GM18517 (cell line): ENCODE measurements at regions not wholly inside any gene's neighbourhood (a gene's known extent, or its start where the extent isn't known, plus 50 kb on each side); places are given as distances from the start of the nearest gene placed in this dataset.
"Not testable (repeated sequence)": the region's sequence is repeated elsewhere in the genome, so short reads cannot be mapped to it uniquely, and the experiment has no call there.

Source experiments
- ATAC-seq: cut with Tn5 transposase; IDR thresholded peaks from one replicate; pipeline ENCODE4 v1.9.1; 2021; ENCODE audit warnings: mild to moderate bottlenecking, moderate library complexity; ENCODE audit not compliant: unreplicated experiment

DNA sequence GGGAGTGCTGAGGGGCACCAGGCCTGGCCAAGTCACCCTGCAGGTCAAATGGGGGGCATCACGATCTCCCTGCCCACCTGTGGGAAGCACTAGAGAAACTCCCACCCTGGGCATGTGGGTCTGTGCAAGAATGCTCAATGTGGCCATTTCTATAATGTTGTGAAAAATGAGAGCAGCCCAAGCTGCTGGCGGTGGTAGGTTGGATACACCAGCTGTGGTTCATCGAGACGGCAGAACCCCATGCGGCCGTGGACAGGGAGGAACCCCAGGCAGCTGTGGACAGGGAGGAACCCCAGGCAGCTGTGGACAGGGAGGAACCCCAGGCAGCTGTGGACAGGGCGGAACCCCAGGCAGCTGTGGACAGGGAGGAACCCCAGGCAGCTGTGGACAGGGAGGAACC is 129.1 kb downstream of the BRD1 start:
- not testable (repeated sequence) for ATAC-seq

DNA sequence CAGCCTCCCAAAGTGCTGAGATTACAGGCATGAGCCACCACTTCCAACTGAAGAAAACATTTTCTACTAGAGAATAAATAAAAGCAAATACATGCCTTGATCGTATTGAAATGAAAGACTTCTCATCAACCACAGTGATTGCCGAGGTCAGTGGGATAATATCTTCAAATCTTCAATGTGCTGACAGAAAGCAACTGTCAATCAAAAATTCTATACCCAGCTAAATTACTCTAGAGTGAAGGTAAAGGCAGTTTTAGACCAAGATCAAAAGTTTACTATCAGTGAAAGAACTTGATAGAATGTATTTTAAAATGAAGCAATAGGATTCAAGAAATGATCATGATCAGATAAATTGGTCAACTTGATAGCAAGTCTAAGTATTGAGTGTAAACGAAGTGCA is 130.6 kb downstream of the BRD1 start:
- no peak for ATAC-seq

DNA sequence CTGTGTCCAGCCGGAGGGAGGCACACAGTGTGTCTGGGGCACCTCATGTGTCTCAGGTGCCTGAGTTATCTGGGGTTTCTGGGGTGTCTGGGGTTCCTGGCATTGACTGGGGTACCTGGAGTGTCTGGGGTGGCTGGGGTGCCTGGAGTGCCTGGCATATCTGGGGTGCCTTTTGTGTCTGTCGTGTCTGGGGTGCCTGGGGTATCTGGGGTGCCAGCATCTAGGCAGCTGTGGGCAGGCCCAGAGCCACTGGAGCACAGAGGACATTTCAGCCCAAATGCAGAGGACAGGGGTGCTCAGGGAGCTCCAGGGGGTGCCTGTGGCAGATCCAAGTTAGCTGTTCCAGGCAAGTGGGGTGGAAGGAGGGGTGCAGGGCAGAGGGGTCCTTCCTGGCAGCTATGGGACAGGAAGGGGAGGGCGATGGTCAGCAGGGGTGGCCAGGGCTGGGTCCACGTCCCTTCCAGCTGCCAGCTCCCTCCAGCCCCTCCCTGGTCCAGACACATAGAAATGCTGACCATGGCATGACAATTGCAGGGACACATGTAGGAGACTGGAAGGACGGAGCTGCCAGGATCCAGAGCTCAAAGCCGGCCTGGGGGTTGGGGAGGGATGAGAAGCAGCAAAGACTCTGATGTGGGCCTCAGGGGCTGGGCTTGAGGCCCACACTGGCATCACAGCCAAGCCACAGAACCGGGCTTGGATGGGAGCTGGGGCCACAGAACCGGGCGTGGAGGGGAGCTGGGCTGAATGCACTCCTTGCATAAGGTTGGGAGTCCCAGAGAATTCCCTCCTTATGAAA is 133.0 kb downstream of the BRD1 start:
- ATAC-seq = no peak

DNA sequence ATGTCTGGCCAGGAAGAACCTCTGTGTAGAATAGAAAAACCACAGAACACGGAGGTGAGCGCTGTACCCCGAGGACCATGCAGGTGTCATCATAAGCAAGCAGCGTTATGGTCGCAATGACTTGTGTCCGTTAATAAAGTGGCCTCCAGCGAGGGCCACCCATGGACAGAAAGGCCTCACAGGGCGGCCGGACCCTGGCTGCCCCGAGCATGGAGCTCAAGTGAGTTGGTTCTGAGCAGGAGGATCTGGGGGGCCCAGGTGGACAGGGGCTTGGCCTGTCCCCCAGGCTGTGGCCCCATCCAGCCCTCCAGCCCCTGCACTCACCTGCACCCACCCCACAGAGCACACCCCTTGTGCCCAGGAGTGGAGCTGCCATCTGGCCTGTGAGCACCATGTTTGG is 133.8 kb downstream of the BRD1 start:
- no peak for ATAC-seq

DNA sequence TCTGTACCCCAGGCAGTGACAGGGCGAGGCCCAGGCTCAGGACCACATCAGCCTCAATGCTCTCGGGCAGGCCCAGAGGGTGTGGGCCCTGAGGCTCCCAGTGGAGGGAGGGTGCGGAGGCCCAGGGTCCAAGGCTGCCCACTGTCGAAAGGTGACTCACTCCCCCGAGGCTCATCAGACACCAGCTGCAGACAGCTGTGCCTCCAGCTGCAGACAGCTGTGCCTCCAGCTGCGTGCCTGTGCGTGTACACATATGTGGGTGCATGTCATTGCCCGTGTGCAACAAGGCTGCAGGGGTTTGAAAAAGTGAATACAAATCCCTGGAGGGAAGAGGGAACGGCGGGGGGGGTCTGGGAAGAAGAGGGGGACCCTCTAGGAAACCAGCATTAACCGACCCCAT is 134.3 kb downstream of the BRD1 start:
- ATAC-seq = no peak

DNA sequence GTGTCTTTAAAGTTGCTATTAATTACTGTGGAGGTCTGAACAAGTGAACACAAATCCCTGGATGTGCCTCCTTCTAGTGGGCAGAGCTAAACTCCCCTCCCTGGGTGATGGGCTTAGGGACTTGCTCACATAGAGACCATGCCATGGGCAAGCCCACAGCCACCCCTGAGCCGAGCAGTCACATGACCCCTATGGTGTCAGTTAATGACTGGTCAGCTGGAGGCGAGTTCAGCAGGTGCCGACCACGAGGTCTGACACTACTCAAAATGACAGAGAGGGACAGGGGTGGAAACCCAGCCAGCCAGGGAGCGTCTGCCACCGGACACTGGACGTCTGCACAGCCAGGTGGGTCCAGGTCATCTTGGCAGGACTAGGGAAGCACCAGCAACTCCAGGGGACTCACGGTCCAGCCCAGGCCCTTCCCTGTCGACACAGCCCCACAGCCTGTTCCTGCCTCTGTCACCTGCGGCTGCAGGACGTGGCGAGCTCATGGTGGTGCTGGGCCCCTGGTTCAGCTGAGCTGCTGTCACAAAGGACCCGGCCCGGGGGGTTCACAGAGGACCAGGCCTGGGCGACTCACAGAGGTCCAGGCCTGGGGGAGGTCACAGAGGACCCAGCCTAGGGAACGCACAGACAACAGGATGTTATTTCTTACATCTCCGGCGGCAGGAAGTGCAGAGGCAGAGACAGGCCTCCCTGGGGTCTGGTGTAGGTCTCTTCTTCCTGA is 135.0 kb downstream of the BRD1 start:
- no peak for ATAC-seq

DNA sequence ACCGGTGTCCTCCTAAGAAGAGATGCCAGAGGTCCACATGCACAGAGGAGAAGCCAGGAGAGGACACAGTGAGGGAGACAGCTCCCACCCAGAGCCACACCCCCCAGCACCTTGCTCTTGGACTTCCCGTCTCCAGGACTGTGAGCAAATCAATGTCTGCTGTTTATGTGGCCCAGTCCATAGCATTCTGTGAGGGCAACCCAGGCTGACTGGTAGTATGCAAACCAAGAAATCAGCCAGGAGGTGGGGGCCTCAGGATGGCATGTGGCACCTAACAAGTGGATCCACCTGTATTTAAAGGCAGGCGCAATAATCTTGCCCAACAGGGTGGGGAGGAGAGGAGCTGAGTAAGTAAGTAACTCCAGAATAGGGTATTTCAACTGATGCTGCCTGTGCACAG is 136.4 kb downstream of the BRD1 start:
- ATAC-seq = no peak

DNA sequence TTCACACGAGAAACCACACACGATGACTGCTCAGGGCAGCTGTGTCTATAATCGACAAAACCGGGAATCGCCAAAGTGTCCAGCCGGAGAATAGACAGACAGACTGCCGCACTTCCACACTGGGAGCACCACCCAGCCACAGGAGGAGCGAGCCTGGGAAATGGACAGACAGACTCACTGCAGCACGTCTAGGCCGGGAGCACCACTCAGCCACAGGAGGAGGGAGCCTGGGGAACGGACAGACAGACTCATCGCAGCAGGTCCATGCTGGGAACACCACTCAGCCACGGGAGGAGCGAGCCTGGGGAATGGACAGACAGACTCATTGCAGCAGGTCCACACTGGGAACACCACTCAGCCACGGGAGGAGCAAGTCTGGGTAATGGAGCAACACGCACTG is 137.2 kb downstream of the BRD1 start:
- no peak for ATAC-seq

DNA sequence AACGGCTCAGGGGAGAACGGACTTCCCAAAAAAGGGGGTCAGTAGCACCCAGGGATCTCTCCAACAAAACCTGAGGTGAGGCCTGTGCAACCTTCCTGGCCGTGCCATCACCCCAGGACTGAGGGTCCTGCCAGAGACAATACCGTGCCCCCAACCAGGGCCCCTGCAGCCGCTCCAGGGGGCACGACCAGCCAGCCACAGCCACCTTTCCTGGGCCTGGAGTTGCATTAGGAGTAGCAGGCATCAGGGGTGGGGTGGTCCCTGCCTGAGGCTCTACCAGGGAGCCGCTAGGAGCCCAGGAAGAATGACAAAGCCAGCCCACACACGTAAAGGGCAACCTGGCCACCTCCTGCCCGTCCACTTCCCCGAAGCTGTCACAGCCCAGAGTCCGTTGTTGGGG is 137.8 kb downstream of the BRD1 start:
- no peak for ATAC-seq

DNA sequence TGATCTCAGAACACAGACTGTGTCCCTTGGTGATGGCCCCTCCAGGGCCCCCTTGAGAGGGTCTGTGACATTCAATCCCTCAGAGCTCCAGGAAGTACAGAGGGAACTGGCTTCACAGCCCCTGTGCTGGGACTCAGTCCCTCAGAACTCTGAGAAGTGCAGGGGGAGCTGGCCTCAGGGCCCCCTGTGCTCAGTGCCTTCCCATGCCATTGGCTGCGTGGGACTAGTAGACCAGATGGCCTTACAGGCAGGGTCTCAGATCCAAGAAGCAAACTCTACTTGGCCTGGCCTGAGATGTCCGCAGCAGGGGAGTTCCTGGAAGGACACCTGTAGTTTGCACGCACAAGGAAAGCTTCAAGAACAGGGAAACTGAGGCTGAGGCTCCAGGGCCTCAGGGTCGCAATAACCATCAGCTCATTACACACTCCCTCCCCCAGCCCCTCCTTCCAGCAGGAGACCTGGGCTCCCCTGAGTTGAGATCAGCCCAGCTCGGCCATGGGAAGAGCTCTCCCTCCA is 138.4 kb downstream of the BRD1 start:
- no peak for ATAC-seq

DNA sequence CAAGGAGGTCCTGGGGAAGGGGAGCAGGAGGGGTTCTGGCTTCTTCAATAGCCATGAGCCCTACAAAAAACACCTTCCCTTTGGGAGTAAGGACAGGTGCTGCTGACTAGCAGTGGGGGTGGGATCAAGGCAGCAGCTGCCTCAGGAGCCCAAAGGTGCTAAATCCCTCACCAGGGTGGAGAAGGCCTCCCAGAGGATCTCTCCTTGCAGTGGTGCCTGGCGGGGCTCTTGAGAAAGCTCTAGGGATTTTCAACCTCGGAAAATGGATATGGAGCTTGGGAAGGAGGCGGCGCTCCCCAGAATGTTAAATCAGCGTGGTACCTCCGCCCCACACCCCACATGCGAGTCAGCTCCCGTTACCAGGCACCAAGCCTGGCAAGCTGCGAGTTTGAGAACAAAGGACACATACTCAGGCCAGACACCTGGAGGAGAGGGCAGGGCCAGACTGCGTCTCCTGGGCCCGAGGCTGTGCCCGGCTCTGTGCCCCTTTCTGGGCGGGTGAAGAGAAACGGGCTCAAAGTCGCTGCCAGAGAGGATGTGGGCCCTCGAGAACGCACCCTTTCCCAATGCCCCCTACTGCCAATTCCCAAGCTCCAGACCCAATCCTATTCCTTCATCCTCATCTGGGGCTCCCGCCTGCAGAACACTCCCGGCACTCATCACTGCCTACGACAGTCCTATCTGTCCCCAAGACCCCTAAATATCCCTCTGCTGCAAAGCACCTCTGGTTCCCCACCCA is 139.0 kb downstream of the BRD1 start:
- ATAC-seq = no peak

DNA sequence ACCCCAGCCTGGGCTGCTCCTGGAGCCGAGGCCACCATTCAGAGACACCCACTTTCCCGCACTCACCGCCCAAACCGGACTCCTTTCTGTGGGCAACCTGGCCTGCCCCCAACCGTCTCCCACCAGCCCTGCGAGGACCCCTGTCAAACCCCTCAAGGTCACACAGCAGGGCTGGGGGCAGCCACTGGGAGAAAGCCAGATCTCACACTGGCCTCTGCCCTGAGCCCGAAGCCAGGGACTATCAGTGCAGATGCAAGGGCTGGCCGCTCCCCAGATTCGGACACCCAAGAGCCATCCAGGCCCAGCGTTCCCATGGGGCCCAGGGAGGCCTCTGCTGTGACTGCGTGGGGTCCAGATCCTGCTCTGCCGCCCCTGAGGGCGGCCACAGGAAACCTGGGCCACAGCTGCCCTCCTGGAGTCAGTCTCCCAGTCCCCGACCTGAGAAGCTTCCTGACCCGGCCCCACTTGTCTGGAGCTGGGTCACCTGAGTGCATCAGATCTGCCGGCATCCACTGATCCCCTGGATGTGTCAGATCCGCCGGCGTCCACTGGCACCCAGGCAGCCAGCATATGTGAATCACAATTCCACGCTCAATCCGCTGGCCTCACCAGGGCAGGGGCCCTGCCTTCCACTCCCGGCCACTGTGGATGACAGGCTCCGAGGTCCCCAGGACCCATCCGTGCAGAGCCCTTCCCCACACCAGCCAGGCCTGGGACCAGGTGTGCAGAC is 139.7 kb downstream of the BRD1 start:
- no peak for ATAC-seq

DNA sequence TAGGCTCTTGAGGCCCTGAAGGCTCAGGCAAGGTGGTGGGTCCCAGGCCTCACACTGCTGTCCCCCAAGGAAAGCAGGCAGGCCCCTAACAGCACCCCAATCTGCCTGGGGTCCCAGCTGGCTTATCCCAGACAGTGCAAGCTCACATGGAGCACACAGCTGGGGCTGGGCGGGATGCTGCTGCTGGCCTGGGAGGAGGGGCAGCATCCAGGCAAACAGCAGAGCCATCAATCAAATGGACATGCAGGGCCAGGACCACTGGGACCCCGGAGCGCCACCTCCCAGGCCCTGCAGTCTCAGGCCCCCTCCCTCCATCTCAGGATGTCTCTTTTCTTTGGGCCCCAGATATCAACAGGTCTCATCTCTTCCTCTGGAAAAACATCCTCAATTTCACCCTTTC is 140.3 kb downstream of the BRD1 start:
- ATAC-seq = no peak

DNA sequence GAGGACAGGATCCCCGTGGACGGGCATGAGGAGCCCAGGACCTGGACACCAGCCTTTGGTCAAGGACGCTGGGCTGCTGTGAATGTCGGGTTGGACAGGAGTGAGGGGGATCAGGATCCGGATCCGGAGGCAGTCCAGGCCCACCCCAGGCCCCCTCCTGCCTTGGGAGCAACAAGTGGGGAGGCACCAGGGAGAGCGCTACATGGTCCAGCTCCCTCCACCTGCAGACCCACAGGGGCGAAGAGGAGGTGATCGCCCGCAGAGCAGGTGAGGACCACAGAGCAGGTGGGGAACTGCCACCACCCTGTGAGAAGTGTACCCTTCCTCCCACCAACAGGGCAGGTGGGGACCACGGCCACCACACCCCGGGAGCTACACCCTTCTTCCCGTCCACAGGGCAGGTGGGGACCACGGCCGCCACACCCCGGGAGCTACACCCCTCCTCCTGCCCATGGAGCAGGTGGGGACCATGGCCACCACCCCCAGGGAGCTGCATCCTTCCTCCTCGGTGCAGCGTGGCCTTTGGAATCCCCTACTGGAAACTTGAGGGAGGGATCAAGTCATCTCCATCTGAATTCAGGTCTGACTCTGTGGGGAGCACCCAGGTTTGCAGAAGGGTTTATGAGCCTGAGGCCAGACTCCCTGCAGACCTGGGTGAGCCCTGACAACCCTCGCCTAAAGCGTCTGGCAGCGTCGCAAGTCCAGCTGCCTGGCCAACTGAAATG is 141.0 kb downstream of the BRD1 start:
- no peak for ATAC-seq

DNA sequence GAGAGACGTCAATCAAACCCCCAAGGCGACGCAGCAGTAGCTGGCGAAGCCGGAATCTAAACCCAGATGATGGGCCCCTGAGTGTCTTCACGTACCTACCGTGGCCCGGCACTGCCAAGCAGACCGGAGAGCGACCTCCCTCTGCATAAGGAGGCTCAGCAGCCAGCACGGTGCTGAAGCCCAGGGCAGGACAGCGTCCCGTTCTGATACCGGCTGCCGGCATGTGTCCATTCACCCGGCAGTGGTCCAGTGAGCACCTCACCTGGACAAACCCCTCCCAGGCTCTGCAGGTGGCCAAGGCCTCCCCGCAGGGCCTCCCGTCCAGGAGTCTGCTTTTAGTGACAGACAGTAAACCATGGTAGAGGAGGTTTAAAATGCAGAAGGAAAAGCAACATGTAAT is 142.0 kb downstream of the BRD1 start:
- no peak for ATAC-seq

DNA sequence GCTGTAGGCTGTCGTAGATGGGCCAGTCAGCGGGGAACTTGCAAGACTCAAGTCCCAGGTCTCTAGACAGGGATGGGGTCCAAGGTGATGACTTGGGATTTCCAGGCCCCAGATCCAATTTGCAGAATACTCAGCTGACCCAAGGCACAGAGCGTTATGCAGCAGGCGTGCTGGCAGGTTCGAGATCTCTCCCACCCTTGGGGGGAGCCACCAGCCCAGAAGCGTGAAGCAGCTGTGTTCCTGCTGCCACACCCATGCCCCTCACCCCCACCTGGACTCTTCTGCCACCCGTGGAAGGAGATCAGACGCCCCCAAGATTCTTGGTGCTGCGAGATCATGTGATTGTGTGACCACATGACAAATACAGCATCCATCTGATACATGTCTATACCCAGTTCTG is 142.6 kb downstream of the BRD1 start:
- no peak for ATAC-seq

DNA sequence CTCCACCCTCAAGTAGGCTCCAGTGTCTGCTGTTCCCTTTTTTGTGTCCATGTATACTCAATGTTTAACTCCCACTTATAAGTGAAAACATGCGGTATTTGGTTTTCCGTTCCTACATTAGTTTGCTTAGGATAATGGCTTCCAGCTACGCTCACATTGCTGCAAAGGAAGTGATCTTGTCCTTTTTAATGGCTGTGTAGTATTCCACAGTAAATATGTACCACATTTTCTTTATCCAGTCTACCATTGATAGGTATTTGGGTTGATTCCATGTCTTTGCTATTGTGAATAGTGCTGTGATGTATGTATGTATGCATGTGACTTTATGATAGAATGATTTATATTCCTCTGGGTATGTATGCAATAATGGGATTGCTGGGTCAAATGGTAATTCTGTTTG is 144.6 kb downstream of the BRD1 start:
- ATAC-seq = no peak

DNA sequence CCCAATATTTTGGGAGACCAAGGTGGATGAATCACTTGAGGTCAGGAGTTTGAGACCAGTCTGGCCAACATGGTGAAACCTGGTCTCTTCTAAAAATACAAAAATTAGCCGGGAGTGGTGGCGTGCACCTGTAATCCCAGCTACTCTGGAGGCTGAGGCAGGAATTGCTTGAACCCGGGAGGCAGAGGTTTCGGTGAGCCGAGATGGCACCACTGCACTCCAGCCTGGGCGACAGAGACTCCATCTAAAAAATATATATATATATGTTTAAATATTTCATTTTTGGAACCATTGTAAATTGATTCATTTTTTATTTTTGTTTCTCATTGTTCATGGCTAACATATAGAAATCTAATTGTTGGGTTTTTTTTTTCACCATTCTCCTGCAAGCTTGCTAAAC is 146.9 kb downstream of the BRD1 start:
- ATAC-seq = not testable (repeated sequence)

DNA sequence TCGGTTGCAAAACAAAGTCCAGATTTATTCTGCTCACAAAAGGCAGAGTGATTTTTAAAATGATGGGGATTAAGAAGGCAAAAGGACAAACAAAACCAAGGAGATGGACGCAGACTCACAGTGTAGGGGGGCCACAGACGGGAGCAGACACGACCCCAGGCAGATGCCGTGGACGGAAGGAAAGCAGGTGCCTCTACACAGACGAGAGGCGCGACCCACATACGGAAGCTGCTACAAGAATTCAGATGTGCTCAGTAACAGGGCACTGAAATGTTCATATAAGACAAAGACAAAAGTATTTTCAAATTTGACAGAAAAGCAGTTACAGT is 148.9 kb downstream of the BRD1 start:
- ATAC-seq = no peak

DNA sequence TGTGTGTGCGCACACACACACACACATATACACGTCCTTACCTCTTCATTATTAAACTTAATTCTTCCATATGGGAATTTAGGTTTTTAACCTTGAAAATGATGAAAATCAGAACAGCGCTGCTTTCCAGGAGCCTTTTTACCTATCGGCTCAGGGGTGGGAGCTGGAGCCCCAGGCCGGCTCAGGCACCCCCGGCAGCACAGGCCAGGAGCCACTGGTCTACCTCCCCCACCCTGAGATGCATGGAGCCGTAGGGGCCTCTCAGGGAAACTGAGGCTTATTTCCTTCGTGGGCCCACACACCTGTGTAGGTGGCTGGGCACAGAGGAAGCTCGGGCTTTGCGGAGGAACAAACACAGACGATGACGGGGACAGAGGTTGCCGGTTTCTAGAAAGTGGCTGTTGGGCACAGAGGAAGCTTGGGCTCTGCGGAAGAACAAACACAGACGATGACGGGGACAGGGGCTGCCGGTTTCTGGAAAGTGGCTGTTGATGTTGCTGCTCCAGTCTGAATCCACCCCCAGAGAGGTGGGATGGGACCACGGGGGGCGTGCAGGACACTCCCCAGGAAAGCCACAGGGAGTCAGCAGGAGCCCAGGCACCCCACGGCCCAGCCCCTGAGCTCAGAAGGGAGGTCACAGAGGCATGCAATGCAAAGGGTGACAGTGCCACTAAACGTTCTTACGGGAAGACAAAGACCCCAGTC is 149.4 kb downstream of the BRD1 start:
- no peak for ATAC-seq
